ENCODE measurements at regions not wholly inside any gene's neighbourhood (a gene's known extent, or its start where the extent isn't known, plus 50 kb on each side); places are given as distances from the start of the nearest gene placed in this dataset.

GRCh38 chr12:107859367-107859766, 84.9 kb downstream of the ASCL4 start:
- TF ChIP-seq ZNF274 (IDR thresholded peaks at IDR 0.05; ENCODE audit: low read depth, low read length) (no peak), YY1 (IDR thresholded peaks at IDR 0.05; ENCODE audit: insufficient read depth, insufficient read length) (no peak)

Data from NT2/D1 (cell line).